Nephron progenitor cell (in vitro differentiated cells): ENCODE measurements at regions not wholly inside any gene's neighbourhood (a gene's known extent, or its start where the extent isn't known, plus 50 kb on each side); places are given as distances from the start of the nearest gene placed in this dataset.
"Not testable (repeated sequence)": the region's sequence is repeated elsewhere in the genome, so short reads cannot be mapped to it uniquely, and the experiment has no call there.

Experiments
- DNase-seq: peaks from one replicate; pipeline ENCODE4 v3.0.0; 2021
- H3K27ac Mint-ChIP-seq: 2 replicates; pipeline ENCODE4 v1.8.0; 2021; ENCODE audit warnings: mild to moderate bottlenecking, moderate library complexity, mixed read lengths
- H3K27me3 Mint-ChIP-seq: 2 replicates; pipeline ENCODE4 v1.8.0; 2021; ENCODE audit warnings: mild to moderate bottlenecking, low read depth, mixed read lengths; ENCODE audit not compliant: poor library complexity
- H3K36me3 Mint-ChIP-seq: 2 replicates; pipeline ENCODE4 v1.8.0; 2021; ENCODE audit warnings: low read depth, mixed read lengths
- H3K4me1 Mint-ChIP-seq: 2 replicates; pipeline ENCODE4 v1.8.0; 2021; ENCODE audit warnings: mixed read lengths
- H3K4me3 Mint-ChIP-seq: 2 replicates; pipeline ENCODE4 v1.8.0; 2021; ENCODE audit warnings: mild to moderate bottlenecking, moderate library complexity, mixed read lengths
- H3K9me3 Mint-ChIP-seq: 2 replicates; pipeline ENCODE4 v1.8.0; 2021; ENCODE audit warnings: mild to moderate bottlenecking, moderate library complexity, mixed read lengths
- TF ChIP-seq, protein P1 (sequence below): fragments of 200-600 bp; sonication (generic); IDR thresholded peaks from 2 replicates; pipeline ENCODE4 v1.5.0; 2021; ENCODE audit warnings: antibody characterized with exemption

GRCh38 chr13:19362946-19363510, 181.4 kb upstream of the TUBA3C start:
- H3K4me3 Mint-ChIP-seq: no peak overlapping the region
- no peaks in the 10 kb centered on the region for H3K4me1 Mint-ChIP-seq
- DNase-seq: no peak
- H3K9me3 Mint-ChIP-seq: peaks cover 85% of the 10 kb centered on the region
- H3K27me3 Mint-ChIP-seq: no peaks in the 10 kb centered on the region
- no peaks in the 10 kb centered on the region for H3K36me3 Mint-ChIP-seq
- TF ChIP-seq, protein P1, sequence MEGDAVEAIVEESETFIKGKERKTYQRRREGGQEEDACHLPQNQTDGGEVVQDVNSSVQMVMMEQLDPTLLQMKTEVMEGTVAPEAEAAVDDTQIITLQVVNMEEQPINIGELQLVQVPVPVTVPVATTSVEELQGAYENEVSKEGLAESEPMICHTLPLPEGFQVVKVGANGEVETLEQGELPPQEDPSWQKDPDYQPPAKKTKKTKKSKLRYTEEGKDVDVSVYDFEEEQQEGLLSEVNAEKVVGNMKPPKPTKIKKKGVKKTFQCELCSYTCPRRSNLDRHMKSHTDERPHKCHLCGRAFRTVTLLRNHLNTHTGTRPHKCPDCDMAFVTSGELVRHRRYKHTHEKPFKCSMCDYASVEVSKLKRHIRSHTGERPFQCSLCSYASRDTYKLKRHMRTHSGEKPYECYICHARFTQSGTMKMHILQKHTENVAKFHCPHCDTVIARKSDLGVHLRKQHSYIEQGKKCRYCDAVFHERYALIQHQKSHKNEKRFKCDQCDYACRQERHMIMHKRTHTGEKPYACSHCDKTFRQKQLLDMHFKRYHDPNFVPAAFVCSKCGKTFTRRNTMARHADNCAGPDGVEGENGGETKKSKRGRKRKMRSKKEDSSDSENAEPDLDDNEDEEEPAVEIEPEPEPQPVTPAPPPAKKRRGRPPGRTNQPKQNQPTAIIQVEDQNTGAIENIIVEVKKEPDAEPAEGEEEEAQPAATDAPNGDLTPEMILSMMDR: no peak
- no peak overlapping the region for H3K27ac Mint-ChIP-seq

- H3K27me3 Mint-ChIP-seq, H3K36me3 Mint-ChIP-seq, H3K27ac Mint-ChIP-seq, H3K4me1 Mint-ChIP-seq, H3K4me3 Mint-ChIP-seq, DNase-seq: not testable (repeated sequence)
- H3K9me3 Mint-ChIP-seq: peaks cover 88% of the 10 kb centered on the region
These were observed 178.1 kb upstream of the TUBA3C start for GRCh38 chr13:19359697-19360096.

- Mint-ChIP-seq H3K9me3 (peaks cover 65% of the 10 kb centered on the region), H3K27me3 (no peaks in the 10 kb centered on the region), H3K36me3 (no peaks in the 10 kb centered on the region), H3K27ac (no peak overlapping the region), H3K4me3 (no peak overlapping the region), H3K4me1 (no peaks in the 10 kb centered on the region)
- TF ChIP-seq, protein P1: no peak
- no peak for DNase-seq
These were observed 164.3 kb upstream of the TUBA3C start for GRCh38 chr13:19345916-19346422.

GRCh38 chr13:19345158-19345557, 163.5 kb upstream of the TUBA3C start:
- Mint-ChIP-seq H3K27ac (no peak overlapping the region), H3K9me3 (peaks cover 70% of the 10 kb centered on the region), H3K4me1 (no peaks in the 10 kb centered on the region), H3K36me3 (no peaks in the 10 kb centered on the region), H3K4me3 (no peak overlapping the region), H3K27me3 (no peaks in the 10 kb centered on the region)
- DNase-seq: no peak
- TF ChIP-seq, protein P1: no peak

GRCh38 chr13:19344585-19345120, 163.0 kb upstream of the TUBA3C start:
- not testable (repeated sequence) for H3K27ac Mint-ChIP-seq, H3K36me3 Mint-ChIP-seq, DNase-seq, H3K4me3 Mint-ChIP-seq, H3K27me3 Mint-ChIP-seq, H3K4me1 Mint-ChIP-seq
- peaks cover 72% of the 10 kb centered on the region for H3K9me3 Mint-ChIP-seq

GRCh38 chr13:19332378-19332777, 150.8 kb upstream of the TUBA3C start:
- Mint-ChIP-seq H3K27ac (no peak overlapping the region), H3K9me3 (peaks cover 76% of the 10 kb centered on the region), H3K4me3 (no peak overlapping the region), H3K27me3 (no peaks in the 10 kb centered on the region), H3K4me1 (no peaks in the 10 kb centered on the region), H3K36me3 (no peaks in the 10 kb centered on the region)
- DNase-seq: no peak
- TF ChIP-seq, protein P1: no peak

GRCh38 chr13:19329365-19329764, 147.7 kb upstream of the TUBA3C start:
- DNase-seq: no peak
- Mint-ChIP-seq H3K36me3 (no peaks in the 10 kb centered on the region), H3K27me3 (no peaks in the 10 kb centered on the region), H3K4me1 (no peaks in the 10 kb centered on the region), H3K9me3 (peaks cover 78% of the 10 kb centered on the region), H3K27ac (no peak overlapping the region), H3K4me3 (no peak overlapping the region)
- TF ChIP-seq, protein P1: no peak
